Nephron progenitor cell (in vitro differentiated cells): ENCODE measurements at regions not wholly inside any gene's neighbourhood (a gene's known extent, or its start where the extent isn't known, plus 50 kb on each side); places are given as distances from the start of the nearest gene placed in this dataset.

ENCODE experiments used
- DNase-seq: peaks from one replicate; pipeline ENCODE4 v3.0.0; 2021
- H3K27ac Mint-ChIP-seq: 2 replicates; pipeline ENCODE4 v1.8.0; 2021; ENCODE audit warnings: mild to moderate bottlenecking, moderate library complexity, mixed read lengths
- H3K27me3 Mint-ChIP-seq: 2 replicates; pipeline ENCODE4 v1.8.0; 2021; ENCODE audit warnings: mild to moderate bottlenecking, low read depth, mixed read lengths; ENCODE audit not compliant: poor library complexity
- H3K36me3 Mint-ChIP-seq: 2 replicates; pipeline ENCODE4 v1.8.0; 2021; ENCODE audit warnings: low read depth, mixed read lengths
- H3K4me1 Mint-ChIP-seq: 2 replicates; pipeline ENCODE4 v1.8.0; 2021; ENCODE audit warnings: mixed read lengths
- H3K4me3 Mint-ChIP-seq: 2 replicates; pipeline ENCODE4 v1.8.0; 2021; ENCODE audit warnings: mild to moderate bottlenecking, moderate library complexity, mixed read lengths
- H3K9me3 Mint-ChIP-seq: 2 replicates; pipeline ENCODE4 v1.8.0; 2021; ENCODE audit warnings: mild to moderate bottlenecking, moderate library complexity, mixed read lengths
- CTCF ChIP-seq: fragments of 200-600 bp; sonication (generic); IDR thresholded peaks from 2 replicates; pipeline ENCODE4 v1.5.0; 2021; ENCODE audit warnings: antibody characterized with exemption

GRCh38 chr5:166561759-166562158 lies 1729.7 kb upstream of the WWC1 start:
- Mint-ChIP-seq H3K36me3 (peaks cover 9% of the 10 kb centered on the region), H3K4me1 (no peaks in the 10 kb centered on the region), H3K4me3 (no peak overlapping the region), H3K27ac (no peak overlapping the region), H3K27me3 (peaks cover 6% of the 10 kb centered on the region), H3K9me3 (peaks cover 18% of the 10 kb centered on the region)
- no peak for DNase-seq
- TF ChIP-seq CTCF, result no peak

- peaks cover 9% of the 10 kb centered on the region for H3K36me3 Mint-ChIP-seq
- H3K27ac Mint-ChIP-seq, result no peak overlapping the region
- no peak for TF ChIP-seq CTCF
- DNase-seq, result no peak
- peaks cover 6% of the 10 kb centered on the region for H3K27me3 Mint-ChIP-seq
- H3K4me3 Mint-ChIP-seq, result no peak overlapping the region
- no peaks in the 10 kb centered on the region for H3K4me1 Mint-ChIP-seq
- H3K9me3 Mint-ChIP-seq, result peaks cover 18% of the 10 kb centered on the region
Measured at GRCh38 chr5:166562246-166562645, 1729.2 kb upstream of the WWC1 start.

- H3K9me3 Mint-ChIP-seq, result no peaks in the 10 kb centered on the region
- no peak overlapping the region for H3K27ac Mint-ChIP-seq
Measured at GRCh38 chr5:166566725-166567124, 1724.7 kb upstream of the WWC1 start.

GRCh38 chr5:166570865-166571264 lies 1720.6 kb upstream of the WWC1 start:
- H3K27ac Mint-ChIP-seq, result no peak overlapping the region
- no peak for TF ChIP-seq CTCF
- no peak overlapping the region for H3K4me3 Mint-ChIP-seq
- H3K36me3 Mint-ChIP-seq, result no peaks in the 10 kb centered on the region
- no peaks in the 10 kb centered on the region for H3K27me3 Mint-ChIP-seq
- H3K4me1 Mint-ChIP-seq, result no peaks in the 10 kb centered on the region
- no peak for DNase-seq
- H3K9me3 Mint-ChIP-seq, result peaks cover 7% of the 10 kb centered on the region

More at GRCh38 chr5:166566725-166567124, 1724.7 kb upstream of the WWC1 start:
- Mint-ChIP-seq H3K4me1 (no peaks in the 10 kb centered on the region), H3K4me3 (no peak overlapping the region), H3K36me3 (no peaks in the 10 kb centered on the region), H3K27me3 (no peaks in the 10 kb centered on the region)
- DNase-seq, result no peak
- TF ChIP-seq CTCF, result no peak

- H3K27me3 Mint-ChIP-seq, result no peaks in the 10 kb centered on the region
- peaks cover 7% of the 10 kb centered on the region for H3K9me3 Mint-ChIP-seq
- no peak for TF ChIP-seq CTCF
- H3K4me1 Mint-ChIP-seq, result no peaks in the 10 kb centered on the region
- no peak overlapping the region for H3K27ac Mint-ChIP-seq
- no peaks in the 10 kb centered on the region for H3K36me3 Mint-ChIP-seq
- no peak for DNase-seq
- no peak overlapping the region for H3K4me3 Mint-ChIP-seq
Measured at GRCh38 chr5:166571668-166572067, 1719.8 kb upstream of the WWC1 start.

GRCh38 chr5:166576323-166576722 lies 1715.1 kb upstream of the WWC1 start:
- DNase-seq, result no peak
- Mint-ChIP-seq H3K27me3 (no peaks in the 10 kb centered on the region), H3K4me1 (no peaks in the 10 kb centered on the region), H3K36me3 (no peaks in the 10 kb centered on the region), H3K27ac (no peak overlapping the region), H3K9me3 (peaks cover 7% of the 10 kb centered on the region), H3K4me3 (no peak overlapping the region)
- no peak for TF ChIP-seq CTCF
